Small intestine (tissue), 7 donors: ENCODE measurements at regions not wholly inside any gene's neighbourhood (a gene's known extent, or its start where the extent isn't known, plus 50 kb on each side); places are given as distances from the start of the nearest gene placed in this dataset.
"Not testable (repeated sequence)": the region's sequence is repeated elsewhere in the genome, so short reads cannot be mapped to it uniquely, and the experiment has no call there.

Experiments used
- DNase-seq, 2 donors: peaks; one replicate each; pipeline versions ENCODE4 v3.0.0 to v3.0.0-alpha.2; 2013
- FAIRE-seq: peaks from 2 replicates; lab custom pipeline; 2012; peaks lifted over from hg19 to GRCh38; lab: Jason Lieb, UNC
- H3K27ac ChIP-seq, 3 donors: one replicate each; pipeline ENCODE4 v1.5.1; 2013; ENCODE audit warnings: low read length in 2 of 3, mild to moderate bottlenecking in 2 of 3, control low read depth in 1 of 3, inconsistent platforms in 1 of 3, low read depth in 1 of 3, moderate library complexity in 1 of 3
- H3K27me3 ChIP-seq, 3 donors: one replicate each; pipeline ENCODE4 v1.6.1; 2013; ENCODE audit warnings: low read length in 3 of 3, inconsistent platforms in 1 of 3; ENCODE audit not compliant: control insufficient read depth in 3 of 3, insufficient read depth in 3 of 3
- H3K36me3 ChIP-seq, 3 donors: one replicate each; pipeline ENCODE4 v1.6.1; 2013; ENCODE audit warnings: low read length in 3 of 3, inconsistent platforms in 1 of 3, low read depth in 1 of 3, mild to moderate bottlenecking in 1 of 3, moderate library complexity in 1 of 3; ENCODE audit not compliant: control insufficient read depth in 3 of 3, insufficient read depth in 2 of 3
- H3K4me1 ChIP-seq, 3 donors: one replicate each; pipeline ENCODE4 v1.6.1; 2013; ENCODE audit warnings: low read length in 2 of 3, inconsistent platforms in 1 of 3, low read depth in 1 of 3, mild to moderate bottlenecking in 1 of 3, moderate library complexity in 1 of 3; ENCODE audit not compliant: control insufficient read depth in 3 of 3, insufficient read depth in 2 of 3
- H3K4me3 ChIP-seq, 3 donors: one replicate each; pipeline ENCODE4 v1.5.1; 2013; ENCODE audit warnings: low read length in 3 of 3, control low read depth in 1 of 3, inconsistent platforms in 1 of 3, low read depth in 1 of 3, mild to moderate bottlenecking in 1 of 3, moderate library complexity in 1 of 3
- H3K9me3 ChIP-seq, 2 donors: one replicate each; pipeline ENCODE4 v1.6.1; 2013; ENCODE audit warnings: low read depth in 1 of 2, low read length in 1 of 2; ENCODE audit not compliant: control insufficient read depth in 2 of 2, insufficient read depth in 1 of 2
- WGBS, 3 donors: extraction: QIAGEN DNeasy Blood & Tissue Kit; methylation state at CpG; one replicate each; pipeline ENCODE4 v1.1.7; 2013; 5-methylcytosine and 5-hydroxymethylcytosine counted together
- donor health status: healthy with polysubstance abuse.
- donor health status: control.
- donor health status: control.
- donor health status: Bipolar disorder and iron deficiency.
- donor health status: healthy.

DNA sequence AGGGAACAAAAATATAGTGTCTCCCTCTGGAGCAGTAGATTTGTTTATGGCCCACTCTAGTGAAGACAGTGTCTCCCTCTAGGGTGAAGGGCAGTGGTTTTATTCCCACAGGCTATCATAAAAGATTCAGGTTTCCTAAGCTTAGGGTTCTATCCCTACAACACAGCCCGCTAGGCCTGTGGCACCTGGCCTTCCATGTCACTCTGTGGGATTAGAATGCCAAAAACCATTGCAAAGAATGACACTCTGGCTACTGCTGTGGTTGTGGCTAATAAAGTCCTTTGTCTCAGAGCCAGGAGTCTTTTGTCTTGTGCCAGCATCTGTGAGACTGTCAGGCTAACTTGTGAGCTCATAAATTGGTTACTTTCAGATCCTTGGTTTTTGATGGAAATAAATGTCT is 700.7 kb upstream of the DEFB115 start:
- not testable (repeated sequence) for FAIRE-seq, DNase-seq, H3K4me3 ChIP-seq, H3K27me3 ChIP-seq, H3K27ac ChIP-seq, H3K36me3 ChIP-seq, H3K9me3 ChIP-seq, H3K4me1 ChIP-seq
- WGBS, 3 donors = 48 to 79% (median 52%) methylated on average over 1 of the region's 1 CpG

DNA sequence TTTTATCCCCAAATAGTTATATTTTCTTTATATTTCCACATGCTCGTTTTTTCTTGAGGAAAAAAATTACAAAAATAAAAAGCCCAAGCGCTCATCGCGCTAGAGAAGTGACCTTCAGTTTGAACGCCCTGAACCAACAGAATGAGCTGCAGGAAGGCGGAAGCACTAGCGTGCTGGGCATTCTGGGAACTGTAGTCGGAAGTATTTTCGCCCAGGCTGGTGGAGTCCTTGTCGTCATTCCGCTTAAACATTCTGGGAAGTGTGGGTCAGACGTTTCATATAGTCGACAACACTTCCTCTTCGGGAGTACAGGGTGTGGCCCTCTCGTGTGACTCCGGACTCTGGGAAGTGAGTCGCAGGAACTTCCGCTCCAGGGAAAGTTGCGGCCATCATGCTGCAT is 692.4 kb upstream of the DEFB115 start:
- WGBS, 3 donors = 66 to 77% (median 74%) methylated on average over 19 of the region's 19 CpGs
- not testable (repeated sequence) for FAIRE-seq, H3K9me3 ChIP-seq, H3K27me3 ChIP-seq, H3K27ac ChIP-seq, DNase-seq, H3K36me3 ChIP-seq, H3K4me1 ChIP-seq, H3K4me3 ChIP-seq

DNA sequence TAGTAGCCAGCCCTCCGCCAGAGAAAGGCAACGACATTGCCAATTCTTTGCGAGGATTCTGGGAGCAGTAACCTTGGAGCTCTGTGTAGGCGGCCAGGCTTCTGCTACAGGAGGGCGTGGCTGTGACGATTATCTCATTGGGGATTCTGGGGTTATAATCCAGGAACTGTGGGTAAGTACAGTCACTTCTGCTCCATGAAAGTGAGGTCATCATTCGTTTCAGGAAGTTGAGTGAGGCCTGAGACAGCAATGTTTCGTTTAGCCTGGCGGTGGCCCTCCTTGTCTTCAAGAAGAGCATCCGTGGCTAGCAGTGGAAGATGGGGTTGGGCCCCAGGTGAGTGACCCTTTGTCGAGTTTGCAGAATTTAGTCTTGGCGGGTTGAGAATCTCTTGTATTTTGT is 687.6 kb upstream of the DEFB115 start:
- DNase-seq, H3K27me3 ChIP-seq, H3K36me3 ChIP-seq, FAIRE-seq, H3K9me3 ChIP-seq, H3K27ac ChIP-seq, H3K4me1 ChIP-seq, H3K4me3 ChIP-seq: not testable (repeated sequence)
- WGBS, 3 donors = 88 to 91% (median 91%) methylated on average over 9 to 11 of the region's 12 CpGs

DNA sequence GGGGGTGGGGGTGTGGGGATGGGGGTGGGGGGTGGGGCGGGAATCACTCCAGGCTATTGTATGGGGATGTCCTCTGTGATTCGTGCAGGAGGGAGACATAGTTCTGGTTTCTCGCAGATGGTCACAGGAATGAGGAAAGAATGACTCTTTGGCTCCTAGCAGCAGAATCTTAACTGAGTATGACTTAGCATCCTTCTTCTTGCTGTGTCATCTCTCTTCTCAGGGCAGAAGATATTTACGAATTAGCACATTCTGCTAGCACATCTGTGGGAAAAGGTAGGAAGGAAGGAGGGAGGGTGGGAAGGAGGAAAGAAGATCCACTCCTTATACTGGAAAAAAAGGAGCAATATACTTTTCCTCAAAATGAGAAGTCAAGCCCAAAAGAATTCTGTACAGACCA is 686.8 kb upstream of the DEFB115 start:
- WGBS, 3 donors = 76 to 85% (median 81%) methylated on average over 4 of the region's 4 CpGs
- not testable (repeated sequence) for H3K27me3 ChIP-seq, H3K9me3 ChIP-seq, H3K36me3 ChIP-seq, H3K4me3 ChIP-seq, DNase-seq, H3K4me1 ChIP-seq, H3K27ac ChIP-seq, FAIRE-seq

DNA sequence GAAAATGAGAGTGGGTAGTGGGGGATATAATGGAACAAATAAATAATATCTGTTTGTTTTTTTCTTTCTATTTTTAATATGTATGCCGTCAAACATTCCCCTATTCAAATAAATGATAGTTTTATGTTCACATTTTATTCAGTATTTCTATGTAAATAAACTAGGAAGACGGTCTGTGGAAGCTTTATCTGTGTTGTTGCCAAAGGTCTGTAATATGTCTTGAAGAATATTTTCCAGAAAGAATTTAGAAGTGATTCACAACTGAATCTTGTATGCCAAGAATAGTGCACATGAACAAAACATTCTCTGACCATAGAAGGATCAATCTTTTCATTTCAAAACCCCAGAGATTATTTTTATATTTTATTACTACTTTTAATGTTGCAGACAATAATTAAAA is 683.1 kb upstream of the DEFB115 start:
- FAIRE-seq, H3K9me3 ChIP-seq, H3K27ac ChIP-seq, H3K4me3 ChIP-seq, H3K4me1 ChIP-seq, DNase-seq, H3K36me3 ChIP-seq, H3K27me3 ChIP-seq: not testable (repeated sequence)
- WGBS, 3 donors = 64 to 79% (median 67%) methylated on average over 2 of the region's 2 CpGs

DNA sequence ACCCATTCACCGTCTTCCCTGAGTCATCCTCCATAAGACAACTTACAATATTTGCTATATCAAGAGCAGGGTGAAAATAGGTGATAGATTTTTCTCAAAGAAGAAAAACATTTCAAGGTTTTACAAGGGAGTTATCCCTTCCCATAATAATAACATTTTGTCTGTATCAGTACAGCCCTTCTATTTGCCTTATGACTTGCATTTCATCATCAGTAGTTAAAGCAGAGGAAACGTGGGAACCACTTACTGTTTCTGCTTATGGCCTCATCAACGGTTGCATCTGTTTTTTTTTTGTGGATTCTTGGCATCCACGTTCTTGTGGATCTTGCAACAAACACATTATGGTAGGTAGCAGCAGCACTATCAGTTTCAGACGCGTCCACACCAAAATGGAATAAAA is 678.4 kb upstream of the DEFB115 start:
- not testable (repeated sequence) for H3K36me3 ChIP-seq, H3K4me1 ChIP-seq, H3K27ac ChIP-seq, H3K27me3 ChIP-seq, FAIRE-seq, DNase-seq, H3K4me3 ChIP-seq, H3K9me3 ChIP-seq
- WGBS, 3 donors = 21 to 45% (median 44%) methylated on average over 4 of the region's 6 CpGs

DNA sequence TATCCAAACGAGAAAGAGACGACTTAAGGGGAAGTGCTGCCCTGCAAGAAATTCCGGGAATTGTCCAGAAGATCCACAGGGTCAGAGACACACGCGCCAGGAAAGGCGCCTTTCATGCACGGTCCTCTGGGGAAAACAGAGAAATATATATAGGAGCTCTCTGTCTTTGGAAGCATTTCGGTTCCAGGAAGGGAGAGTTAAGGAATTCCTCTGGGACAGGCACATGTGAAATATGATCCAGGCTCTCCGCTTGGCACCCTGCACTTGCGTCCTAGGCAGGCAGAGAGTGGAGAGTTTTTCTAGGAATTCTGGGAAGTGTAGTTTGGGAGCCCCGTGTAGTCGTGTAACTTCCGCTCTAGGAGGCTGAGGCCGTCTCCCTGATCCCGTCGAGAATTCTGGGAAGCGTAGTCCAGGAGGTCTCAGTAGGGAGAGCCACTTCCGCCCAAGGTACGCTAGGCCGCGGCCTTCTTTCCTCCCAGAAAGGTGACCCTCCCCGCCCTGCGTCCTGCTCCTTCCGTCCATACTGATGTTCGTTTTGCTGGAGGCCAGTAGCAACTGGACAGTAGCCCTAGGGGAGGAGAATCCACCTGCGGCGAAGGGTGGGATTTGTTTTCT is 677.5 kb upstream of the DEFB115 start:
- not testable (repeated sequence) for H3K9me3 ChIP-seq, H3K4me1 ChIP-seq, H3K36me3 ChIP-seq, H3K27me3 ChIP-seq, FAIRE-seq
- Histone ChIP-seq H3K27ac (peak overlapping the region in 1 of 3 donors; percentile 44), H3K4me3 (peak overlapping the region in 1 of 3 donors; percentile 43)
- peak; percentile 86 to 88 for DNase-seq
- 17 to 29% (median 19%) methylated on average over 25 to 27 of the region's 27 CpGs for WGBS, 3 donors

DNA sequence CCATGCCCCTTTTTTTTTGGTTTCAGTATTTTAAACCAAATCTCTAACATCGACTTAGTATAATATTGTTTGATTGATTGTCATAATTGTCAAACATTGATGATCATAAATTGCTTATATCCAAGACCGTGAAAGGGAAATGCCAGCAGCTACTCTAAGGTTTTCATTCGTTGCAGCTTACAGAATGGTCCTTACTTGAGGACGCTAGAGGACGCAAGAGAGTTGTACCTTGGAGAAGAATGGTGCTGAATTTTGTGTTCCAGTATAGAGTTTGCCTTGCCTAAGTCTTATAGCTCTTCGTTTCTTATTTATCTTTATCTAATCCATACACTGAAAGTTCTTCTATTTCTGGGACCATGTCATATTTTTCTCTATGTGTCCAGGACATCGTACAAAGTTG is 675.6 kb upstream of the DEFB115 start:
- peak; percentile 17 to 29 for DNase-seq
- not testable (repeated sequence) for H3K9me3 ChIP-seq
- WGBS, 3 donors = 28 to 38% (median 36%) methylated on average over 7 of the region's 7 CpGs

DNA sequence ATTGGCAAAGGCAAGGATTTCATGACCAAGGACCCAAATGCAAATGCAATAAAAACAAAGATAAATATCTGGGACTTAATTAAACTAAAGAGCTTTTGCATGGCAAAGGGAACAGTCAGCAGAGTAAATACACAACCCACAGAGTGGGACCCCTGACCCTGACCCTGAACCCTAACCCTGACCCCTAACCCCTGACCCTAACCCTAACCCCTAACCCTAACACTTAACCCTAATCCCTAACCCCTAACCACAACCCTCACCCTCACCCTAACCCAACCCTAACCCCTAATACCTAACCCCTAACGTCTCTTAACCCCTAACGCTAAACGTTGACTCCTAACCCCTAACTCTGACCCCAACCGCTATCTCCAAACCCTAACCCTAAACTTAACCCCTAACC is 673.1 kb upstream of the DEFB115 start:
- H3K4me3 ChIP-seq, H3K27me3 ChIP-seq, DNase-seq, H3K9me3 ChIP-seq, H3K4me1 ChIP-seq, FAIRE-seq, H3K36me3 ChIP-seq, H3K27ac ChIP-seq: not testable (repeated sequence)
- WGBS, 3 donors = 59 to 68% (median 60%) methylated on average over 4 of the region's 4 CpGs

More for the DNA sequence above, 675.6 kb upstream of the DEFB115 start:
- H3K27ac ChIP-seq, H3K27me3 ChIP-seq, H3K4me3 ChIP-seq, H3K4me1 ChIP-seq, FAIRE-seq, H3K36me3 ChIP-seq: not testable (repeated sequence)
